ENCODE measurements at regions not wholly inside any gene's neighbourhood (a gene's known extent, or its start where the extent isn't known, plus 50 kb on each side); places are given as distances from the start of the nearest gene placed in this dataset.

DNA sequence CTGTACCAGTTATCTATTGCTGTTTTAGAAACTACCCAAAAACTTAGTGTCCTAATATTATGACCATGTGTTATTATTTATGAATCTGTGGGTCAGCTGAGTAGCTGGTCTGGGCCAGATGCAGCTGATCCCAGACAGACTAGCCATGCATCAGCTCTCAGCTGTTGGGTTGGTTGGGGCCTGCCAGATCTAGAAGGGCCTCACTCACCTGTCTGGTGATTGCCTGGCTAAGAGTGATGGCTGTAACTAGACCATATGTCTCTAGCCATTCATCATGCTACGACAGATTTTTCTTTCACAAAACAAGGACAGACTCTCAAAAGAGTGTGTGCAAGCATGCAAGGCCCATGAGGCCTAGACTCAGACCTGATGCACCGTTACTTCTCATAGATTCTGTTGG is 403.2 kb downstream of the SAMD5 start:
- Histone ChIP-seq H3K9me3 (no peaks in the 10 kb centered on the region), H3K4me3 (ENCODE audit: low read depth, low read length) (no peak overlapping the region), H3K4me1 (no peaks in the 10 kb centered on the region), H3K36me3 (no peaks in the 10 kb centered on the region), H3K27me3 (no peaks in the 10 kb centered on the region)
- TF ChIP-seq CTCF (IDR thresholded peaks at IDR 0.05; ENCODE audit: low read depth, low read length): no peak
- no peak for DNase-seq

DNA sequence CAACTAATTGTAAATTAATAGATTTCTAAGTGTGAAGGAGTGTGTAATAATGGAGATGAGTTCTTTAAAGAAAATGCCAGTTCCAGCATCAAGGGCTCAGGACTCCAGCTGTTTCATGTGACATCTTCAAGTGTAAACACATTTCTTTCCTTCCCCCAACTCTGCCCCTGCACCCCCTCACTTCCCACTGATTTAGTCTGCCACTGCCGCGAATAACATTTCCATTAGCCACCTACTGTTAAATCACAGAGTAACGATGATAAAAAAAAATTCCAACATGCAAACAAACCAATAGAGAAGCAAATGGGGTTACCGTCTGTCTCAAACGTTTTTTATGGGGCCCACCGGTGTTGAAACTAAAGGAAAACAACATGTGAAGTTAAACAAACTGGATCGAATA is 414.3 kb downstream of the SAMD5 start:
- Histone ChIP-seq H3K4me3 (ENCODE audit: low read depth, low read length) (no peak overlapping the region), H3K4me1 (no peaks in the 10 kb centered on the region), H3K36me3 (no peaks in the 10 kb centered on the region), H3K27me3 (no peaks in the 10 kb centered on the region), H3K9me3 (no peaks in the 10 kb centered on the region)
- no peak for TF ChIP-seq CTCF (IDR thresholded peaks at IDR 0.05; ENCODE audit: low read depth, low read length)
- no peak for DNase-seq

GRCh38 chr6:147924598-147924997 is 416.1 kb downstream of the SAMD5 start:
- no peak for TF ChIP-seq CTCF (IDR thresholded peaks at IDR 0.05; ENCODE audit: low read depth, low read length)
- Histone ChIP-seq H3K27me3 (no peaks in the 10 kb centered on the region), H3K9me3 (no peaks in the 10 kb centered on the region)

GRCh38 chr6:147925826-147926225 is 416.8 kb upstream of the SASH1 start:
- no peaks in the 10 kb centered on the region for H3K27me3 ChIP-seq
- no peaks in the 10 kb centered on the region for H3K36me3 ChIP-seq
- H3K4me1 ChIP-seq: no peaks in the 10 kb centered on the region
- H3K4me3 ChIP-seq (ENCODE audit: low read depth, low read length): no peak overlapping the region
- no peaks in the 10 kb centered on the region for H3K9me3 ChIP-seq
- no peak for TF ChIP-seq CTCF (IDR thresholded peaks at IDR 0.05; ENCODE audit: low read depth, low read length)
- no peak for DNase-seq

More at GRCh38 chr6:147924598-147924997, 416.1 kb downstream of the SAMD5 start:
- H3K4me3 ChIP-seq (ENCODE audit: low read depth, low read length): no peak overlapping the region
- no peak for DNase-seq
- no peaks in the 10 kb centered on the region for H3K36me3 ChIP-seq
- no peaks in the 10 kb centered on the region for H3K4me1 ChIP-seq

GRCh38 chr6:147930745-147931144 is 411.9 kb upstream of the SASH1 start:
- Histone ChIP-seq H3K27me3 (no peaks in the 10 kb centered on the region), H3K4me1 (no peaks in the 10 kb centered on the region), H3K4me3 (ENCODE audit: low read depth, low read length) (no peak overlapping the region), H3K36me3 (no peaks in the 10 kb centered on the region), H3K9me3 (no peaks in the 10 kb centered on the region)
- DNase-seq: no peak
- no peak for TF ChIP-seq CTCF (IDR thresholded peaks at IDR 0.05; ENCODE audit: low read depth, low read length)

- no peaks in the 10 kb centered on the region for H3K4me1 ChIP-seq
- no peak for TF ChIP-seq CTCF (IDR thresholded peaks at IDR 0.05; ENCODE audit: low read depth, low read length)
- no peak for DNase-seq
- H3K4me3 ChIP-seq (ENCODE audit: low read depth, low read length): no peak overlapping the region
- no peaks in the 10 kb centered on the region for H3K27me3 ChIP-seq
- no peaks in the 10 kb centered on the region for H3K9me3 ChIP-seq
- no peaks in the 10 kb centered on the region for H3K36me3 ChIP-seq
Measured at GRCh38 chr6:147933224-147933623, 409.4 kb upstream of the SASH1 start.

All from BE2C (cell line).